Colonic mucosa (tissue), 4 donors: ENCODE measurements at regions not wholly inside any gene's neighbourhood (a gene's known extent, or its start where the extent isn't known, plus 50 kb on each side); places are given as distances from the start of the nearest gene placed in this dataset.

ENCODE experiments used
- DNase-seq: peaks from one replicate; pipeline ENCODE4 v3.0.0-alpha.2; 2020
- H3K27ac ChIP-seq: fragments of 200-600 bp; one replicate; pipeline ENCODE4 v1.8.0; 2021
- H3K27me3 ChIP-seq: fragments of 200-600 bp; one replicate; pipeline ENCODE4 v1.8.0; 2021
- H3K36me3 ChIP-seq: fragments of 200-600 bp; one replicate; pipeline ENCODE4 v1.8.0; 2021
- H3K4me1 ChIP-seq: fragments of 200-600 bp; one replicate; pipeline ENCODE4 v1.8.0; 2021; ENCODE audit warnings: mild to moderate bottlenecking
- H3K4me3 ChIP-seq: fragments of 200-600 bp; one replicate; pipeline ENCODE4 v1.8.0; 2021
- H3K9ac ChIP-seq, 2 donors: one replicate each; pipeline ENCODE4 v1.7.0; 2013; ENCODE audit warnings: control low read depth in 2 of 2, low read depth in 2 of 2, low read length in 2 of 2
- H3K9me3 ChIP-seq: fragments of 200-600 bp; one replicate; pipeline ENCODE4 v1.8.0; 2021
- intact Hi-C: fragments of 100-400 bp; cut with DNase I; formaldehyde crosslinking; loops from one replicate; pipeline ENCODE4 v1.14.1; 2022
- TF ChIP-seq, protein P1 (sequence below): fragments of 200-600 bp; IDR thresholded peaks from one replicate; pipeline ENCODE4 v1.8.0; 2022; ENCODE audit warnings: antibody characterized with exemption, mild to moderate bottlenecking
- donor health status: healthy.
- donor health status: DM: no; HTN: no; CAD: no.
- donor health status: DM: no; HTN: no; CAD: no.

DNA sequence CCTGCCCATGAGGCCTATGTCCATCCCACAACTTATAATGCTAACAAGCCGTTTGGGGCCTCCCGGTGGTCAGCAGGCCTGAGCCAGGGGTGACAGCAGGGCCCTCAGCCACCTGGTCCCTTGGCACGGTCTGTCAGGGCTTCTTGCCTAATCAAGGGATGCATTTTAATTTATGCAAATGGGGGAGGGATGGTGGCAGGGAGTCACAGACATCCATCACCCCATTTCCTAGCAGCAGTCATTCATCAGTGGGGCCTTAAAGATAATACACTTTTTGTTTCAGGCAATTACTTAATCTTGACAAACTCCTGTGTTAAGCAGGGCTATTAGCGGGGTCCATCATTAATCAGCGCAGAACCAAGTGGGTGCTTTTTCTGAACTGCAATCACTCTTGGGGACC is 174.5 kb downstream of the GLI2 start:
- H3K4me1 ChIP-seq: no peaks in the 10 kb centered on the region
- no peaks in the 10 kb centered on the region for H3K36me3 ChIP-seq

DNA sequence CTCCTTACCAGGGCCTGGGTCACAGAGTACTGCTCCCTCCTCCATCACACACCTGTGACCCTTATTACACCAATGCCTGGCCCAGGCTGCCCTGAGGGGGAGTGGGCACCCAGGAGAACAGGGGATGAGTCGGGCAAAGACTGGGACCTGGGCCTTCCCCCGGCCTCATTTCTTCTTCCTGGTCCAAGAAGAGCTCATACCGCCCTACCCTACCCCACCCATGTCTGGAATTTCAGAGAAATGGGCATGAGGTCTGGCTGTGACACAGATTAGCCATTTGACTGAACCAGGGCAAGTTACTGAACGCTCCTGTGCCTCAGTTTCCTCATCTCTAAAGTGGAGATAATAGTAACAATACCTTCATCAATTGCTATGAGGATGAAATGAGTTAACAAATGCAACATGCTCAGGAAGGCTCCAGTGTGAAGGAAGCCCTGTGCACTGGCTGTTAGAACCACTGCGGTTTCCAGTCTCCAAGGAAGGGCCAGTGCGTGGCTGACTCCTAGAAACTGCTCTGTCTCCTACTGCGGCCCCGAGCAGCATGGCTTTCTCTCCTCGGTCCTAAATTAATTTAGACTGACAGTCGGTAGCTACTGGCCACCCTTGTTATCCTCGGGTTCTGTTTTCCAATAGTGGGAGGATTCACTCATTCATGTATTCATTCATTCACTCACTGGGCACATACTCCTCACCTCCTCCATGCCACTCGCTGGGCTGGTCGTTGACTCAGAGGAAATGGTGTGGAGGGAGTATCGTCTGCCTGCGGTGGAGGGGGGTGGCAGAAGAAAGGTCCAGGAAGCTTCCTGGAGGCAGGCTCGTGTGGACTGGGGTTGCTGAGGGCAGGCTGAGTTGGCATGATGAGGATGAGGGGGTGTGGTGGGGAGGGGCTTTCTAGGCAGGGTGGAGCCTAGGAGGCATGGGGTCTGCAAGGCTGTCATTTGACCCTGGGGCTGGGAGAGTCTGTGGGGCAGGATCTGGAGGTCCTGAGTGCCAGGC is 175.6 kb downstream of the GLI2 start:
- no peak overlapping the region for H3K9ac ChIP-seq
- no peak for DNase-seq

More for the DNA sequence above, 174.5 kb downstream of the GLI2 start:
- Histone ChIP-seq H3K27ac (no peak overlapping the region), H3K27me3 (no peaks in the 10 kb centered on the region), H3K4me3 (no peak overlapping the region), H3K9me3 (no peaks in the 10 kb centered on the region), H3K9ac (no peak overlapping the region)
- DNase-seq: no peak
- TF ChIP-seq, protein P1, sequence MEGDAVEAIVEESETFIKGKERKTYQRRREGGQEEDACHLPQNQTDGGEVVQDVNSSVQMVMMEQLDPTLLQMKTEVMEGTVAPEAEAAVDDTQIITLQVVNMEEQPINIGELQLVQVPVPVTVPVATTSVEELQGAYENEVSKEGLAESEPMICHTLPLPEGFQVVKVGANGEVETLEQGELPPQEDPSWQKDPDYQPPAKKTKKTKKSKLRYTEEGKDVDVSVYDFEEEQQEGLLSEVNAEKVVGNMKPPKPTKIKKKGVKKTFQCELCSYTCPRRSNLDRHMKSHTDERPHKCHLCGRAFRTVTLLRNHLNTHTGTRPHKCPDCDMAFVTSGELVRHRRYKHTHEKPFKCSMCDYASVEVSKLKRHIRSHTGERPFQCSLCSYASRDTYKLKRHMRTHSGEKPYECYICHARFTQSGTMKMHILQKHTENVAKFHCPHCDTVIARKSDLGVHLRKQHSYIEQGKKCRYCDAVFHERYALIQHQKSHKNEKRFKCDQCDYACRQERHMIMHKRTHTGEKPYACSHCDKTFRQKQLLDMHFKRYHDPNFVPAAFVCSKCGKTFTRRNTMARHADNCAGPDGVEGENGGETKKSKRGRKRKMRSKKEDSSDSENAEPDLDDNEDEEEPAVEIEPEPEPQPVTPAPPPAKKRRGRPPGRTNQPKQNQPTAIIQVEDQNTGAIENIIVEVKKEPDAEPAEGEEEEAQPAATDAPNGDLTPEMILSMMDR: no peak
- intact Hi-C loops: no loop called here

DNA sequence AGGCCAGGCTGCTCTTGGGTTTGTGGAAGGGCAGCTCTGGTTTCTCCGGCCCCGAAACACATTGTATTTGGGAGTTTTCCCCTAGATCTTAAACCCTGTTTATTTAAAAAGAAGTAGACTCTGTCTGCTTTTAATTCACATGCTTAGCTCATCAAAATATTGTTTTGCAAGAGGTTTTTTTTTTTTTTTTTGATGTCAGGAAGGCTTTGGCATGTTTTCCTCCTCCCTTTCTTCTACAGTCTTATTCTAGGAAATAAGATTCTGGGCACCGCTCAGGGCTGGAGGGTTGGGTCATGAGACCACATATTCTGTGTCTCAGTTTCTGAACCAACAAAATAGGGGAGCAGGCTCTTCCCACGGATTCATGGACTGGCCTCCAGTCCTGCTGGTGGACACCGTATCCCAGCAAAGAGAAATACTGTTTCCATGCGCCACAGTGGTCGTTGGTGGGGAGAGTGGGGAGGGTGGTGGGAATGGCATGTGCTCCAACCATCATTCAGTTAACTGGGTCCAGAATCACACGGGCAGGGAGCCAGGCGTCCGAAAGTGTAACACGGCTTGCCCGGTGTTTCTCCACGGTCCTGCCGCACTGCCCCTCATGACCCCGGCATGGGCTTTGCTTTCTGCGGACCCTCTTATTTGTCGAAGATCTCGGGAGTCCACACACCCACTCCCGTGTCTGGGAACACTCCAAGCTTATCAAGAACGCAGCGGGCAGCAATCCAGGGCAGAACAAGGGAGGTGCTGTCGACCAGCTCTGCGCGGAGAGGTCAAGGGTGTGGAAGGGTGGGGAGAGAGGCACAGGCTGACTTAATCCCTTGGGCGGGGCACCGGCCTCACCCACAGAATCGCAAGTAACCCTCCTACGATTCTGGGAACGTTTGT is 176.7 kb downstream of the GLI2 start:
- Histone ChIP-seq H3K4me3 (no peak overlapping the region), H3K9ac (no peak overlapping the region), H3K4me1 (no peaks in the 10 kb centered on the region), H3K36me3 (no peaks in the 10 kb centered on the region), H3K27ac (no peak overlapping the region), H3K27me3 (no peaks in the 10 kb centered on the region), H3K9me3 (no peaks in the 10 kb centered on the region)
- TF ChIP-seq, protein P1: no peak
- intact Hi-C loops: no loop called here
- DNase-seq: peak; percentile 83

More for the DNA sequence above, 175.6 kb downstream of the GLI2 start:
- TF ChIP-seq, protein P1: no peak
- no peaks in the 10 kb centered on the region for H3K27me3 ChIP-seq
- no peak overlapping the region for H3K4me3 ChIP-seq
- H3K4me1 ChIP-seq: no peaks in the 10 kb centered on the region
- intact Hi-C loops: no loop called here
- H3K9me3 ChIP-seq: no peaks in the 10 kb centered on the region
- H3K27ac ChIP-seq: no peak overlapping the region
- H3K36me3 ChIP-seq: no peaks in the 10 kb centered on the region

DNA sequence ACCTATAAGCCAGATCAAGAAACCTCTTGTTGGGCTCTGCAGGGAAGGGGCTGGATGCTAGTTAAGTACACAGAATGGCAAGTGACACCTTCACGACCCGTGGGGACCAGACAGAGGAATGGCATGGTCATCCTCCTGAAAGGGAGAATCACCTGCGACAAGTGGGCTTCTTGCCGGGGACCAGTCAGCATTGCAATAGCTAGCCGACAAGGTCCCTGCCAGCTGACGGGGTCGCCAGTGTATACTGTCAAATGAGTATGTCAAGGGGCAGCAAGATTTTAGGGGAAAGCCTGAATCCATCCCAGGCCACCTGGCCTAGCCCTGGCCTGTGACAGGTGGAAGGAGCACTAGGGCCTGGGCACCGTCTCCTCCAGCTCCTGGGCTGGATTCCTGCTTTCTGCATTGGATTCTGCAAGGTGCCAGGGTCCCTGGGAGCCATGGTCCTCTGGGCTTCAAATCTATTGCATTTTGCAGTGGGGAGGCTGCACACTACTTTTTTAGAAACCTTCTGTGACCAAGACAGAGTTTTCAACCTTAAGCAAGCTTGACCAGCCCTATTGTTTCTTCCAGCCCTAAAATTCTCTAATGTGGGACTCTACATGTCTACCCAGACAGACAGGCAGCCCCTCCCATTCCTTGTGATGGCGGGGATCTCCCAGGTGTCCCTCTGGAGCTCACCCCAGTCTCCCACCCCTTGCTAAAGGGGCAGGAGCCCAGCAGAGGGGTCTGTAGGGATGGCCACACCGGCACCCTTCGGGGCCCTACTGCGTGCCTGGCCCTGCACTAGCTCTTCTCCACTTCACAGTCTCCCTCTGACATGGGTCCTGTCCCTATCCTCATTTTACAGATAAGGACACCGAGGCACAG is 178.5 kb downstream of the GLI2 start:
- H3K9ac ChIP-seq: no peak overlapping the region
- H3K4me1 ChIP-seq: no peaks in the 10 kb centered on the region
- no peak overlapping the region for H3K27ac ChIP-seq
- no peaks in the 10 kb centered on the region for H3K9me3 ChIP-seq
- H3K27me3 ChIP-seq: no peaks in the 10 kb centered on the region
- DNase-seq: no peak
- TF ChIP-seq, protein P1: no peak
- intact Hi-C loops: no loop called here
- no peaks in the 10 kb centered on the region for H3K36me3 ChIP-seq
- no peak overlapping the region for H3K4me3 ChIP-seq
